Hematopoietic multipotent progenitor cell treated with erythropoietin and hydrocortisone succinate and interleukin-3 and kit ligand, for 6 days (in vitro differentiated cells): ENCODE measurements at regions not wholly inside any gene's neighbourhood (a gene's known extent, or its start where the extent isn't known, plus 50 kb on each side); places are given as distances from the start of the nearest gene placed in this dataset.
"Not testable (repeated sequence)": the region's sequence is repeated elsewhere in the genome, so short reads cannot be mapped to it uniquely, and the experiment has no call there.

Source experiments
- DNase-seq: peaks from one replicate; pipeline ENCODE4 v3.0.0-alpha.2; 2015

DNA sequence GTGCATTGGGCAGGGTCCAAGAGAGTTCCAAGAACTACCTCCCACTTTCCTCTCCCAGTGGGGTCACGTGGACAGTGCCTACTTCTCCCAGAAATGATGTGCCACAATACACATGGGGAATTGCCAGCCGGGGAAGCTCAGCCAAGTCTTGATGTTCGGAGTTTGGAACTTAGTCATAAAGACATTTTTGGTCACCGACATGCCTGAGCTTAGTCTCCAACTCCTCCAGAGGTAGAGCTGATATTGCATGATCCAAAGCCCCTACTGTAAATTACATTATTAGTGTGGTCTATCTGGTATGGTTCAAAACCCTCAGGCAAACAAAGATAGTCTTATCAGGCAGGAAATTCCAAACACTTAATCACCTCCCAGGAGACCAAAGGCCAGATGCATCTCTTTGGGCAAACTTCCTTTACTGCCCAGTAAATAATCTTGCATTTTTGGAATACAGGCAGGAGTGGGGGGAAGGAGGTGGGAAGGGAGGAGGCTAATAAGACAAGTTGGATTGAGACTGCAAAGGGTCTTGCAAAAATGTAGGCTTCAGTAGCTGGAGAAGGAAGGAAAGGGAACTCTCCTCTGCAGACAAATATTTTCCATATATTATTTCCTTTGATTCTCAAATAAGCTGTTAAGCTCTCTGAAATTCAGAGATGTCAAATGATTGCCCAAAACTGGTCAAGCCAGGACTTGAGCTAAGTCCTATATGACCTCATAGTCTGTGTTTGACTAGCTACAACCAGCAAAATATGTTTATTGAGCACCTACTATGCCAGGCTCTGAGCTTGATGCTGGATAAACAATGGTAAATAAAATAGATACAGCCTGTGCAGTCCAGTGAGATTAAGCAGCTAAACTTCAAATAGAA, 99.4 kb downstream of the DRD1 start:
- no peak for DNase-seq

GRCh38 chr5:175343308-175343707, 100.7 kb downstream of the DRD1 start:
- no peak for DNase-seq

GRCh38 chr5:175340180-175340579, 103.8 kb downstream of the DRD1 start:
- no peak for DNase-seq

DNA sequence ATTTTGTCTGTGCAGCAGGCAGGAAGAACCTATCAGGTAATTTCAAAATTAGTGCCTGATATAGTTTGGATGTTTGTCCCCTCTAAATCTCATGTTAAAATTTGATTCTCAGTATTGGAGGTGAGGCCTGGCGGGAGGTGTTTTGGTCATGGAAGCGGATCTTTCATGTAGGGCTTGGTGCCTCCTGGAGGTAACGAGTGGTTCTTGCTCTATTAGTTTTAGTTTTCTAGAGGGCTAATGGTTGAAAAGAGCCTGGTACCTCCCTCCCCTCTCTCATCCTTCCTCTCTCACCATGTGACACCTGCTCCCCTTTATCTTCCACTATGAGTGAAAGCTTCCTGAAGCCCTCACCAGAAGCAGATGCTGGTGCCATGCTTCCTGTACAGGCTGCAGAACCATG, 106.3 kb downstream of the DRD1 start:
- DNase-seq, result no peak

- DNase-seq, result no peak
Observed at GRCh38 chr5:175336781-175337180, 107.2 kb downstream of the DRD1 start.

DNA sequence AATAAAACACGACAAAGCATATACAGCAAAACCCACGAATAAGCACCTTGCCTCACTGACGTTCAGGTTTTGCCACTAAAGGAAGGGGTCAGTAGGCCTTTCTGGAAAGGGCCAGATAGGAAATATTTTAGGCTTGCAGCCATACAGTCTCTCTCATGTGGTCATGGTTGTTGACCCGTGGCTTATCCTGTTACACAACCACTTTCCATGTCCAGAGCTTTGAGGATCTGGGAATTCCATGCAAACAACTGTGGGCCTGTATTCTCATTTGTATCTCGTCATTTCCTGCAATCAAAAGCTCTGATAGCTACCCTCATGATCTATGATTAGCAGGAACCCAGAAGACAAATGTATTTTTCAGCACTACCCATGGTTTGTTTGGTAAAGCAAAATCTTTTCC, 108.3 kb downstream of the DRD1 start:
- no peak for DNase-seq

DNA sequence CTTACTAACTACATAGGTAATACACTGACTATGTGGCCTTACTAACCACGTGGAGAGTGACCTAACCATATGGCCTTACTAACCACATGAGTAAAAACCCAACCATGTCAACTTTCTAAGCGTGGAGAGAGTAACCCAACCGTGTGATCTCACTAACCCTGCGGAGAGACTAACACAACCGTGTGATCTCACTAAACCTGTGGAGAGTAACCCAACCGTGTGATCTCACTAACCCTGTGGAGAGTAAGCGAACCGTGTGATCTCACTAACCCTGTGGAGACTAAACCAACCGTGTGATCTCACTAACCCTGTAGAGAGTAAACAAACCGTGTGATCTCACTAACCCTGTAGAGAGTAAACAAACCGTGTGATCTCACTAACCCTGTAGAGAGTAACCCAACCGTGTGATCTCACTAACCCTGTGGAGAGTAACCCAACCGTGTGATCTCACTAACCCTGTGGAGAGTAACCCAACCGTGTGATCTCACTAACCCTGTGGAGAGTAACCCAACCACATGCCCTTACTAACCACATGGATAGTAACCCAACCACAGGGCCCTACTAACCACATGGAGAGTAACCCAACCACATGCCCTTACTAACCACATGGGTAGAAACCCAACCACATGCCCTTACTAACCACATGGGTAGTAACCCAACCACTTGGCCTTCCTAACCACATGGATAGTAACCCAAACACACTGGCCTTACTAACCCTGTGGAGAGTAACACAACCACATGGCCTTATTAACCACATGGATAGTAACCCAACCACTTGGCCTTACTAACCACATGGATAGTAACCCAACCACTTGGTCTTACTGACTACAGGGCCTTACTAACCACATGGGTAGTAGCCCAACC, 112.6 kb downstream of the DRD1 start:
- DNase-seq, result not testable (repeated sequence)

- no peak for DNase-seq
Observed at GRCh38 chr5:175329976-175330375, 114.0 kb downstream of the DRD1 start.

DNA sequence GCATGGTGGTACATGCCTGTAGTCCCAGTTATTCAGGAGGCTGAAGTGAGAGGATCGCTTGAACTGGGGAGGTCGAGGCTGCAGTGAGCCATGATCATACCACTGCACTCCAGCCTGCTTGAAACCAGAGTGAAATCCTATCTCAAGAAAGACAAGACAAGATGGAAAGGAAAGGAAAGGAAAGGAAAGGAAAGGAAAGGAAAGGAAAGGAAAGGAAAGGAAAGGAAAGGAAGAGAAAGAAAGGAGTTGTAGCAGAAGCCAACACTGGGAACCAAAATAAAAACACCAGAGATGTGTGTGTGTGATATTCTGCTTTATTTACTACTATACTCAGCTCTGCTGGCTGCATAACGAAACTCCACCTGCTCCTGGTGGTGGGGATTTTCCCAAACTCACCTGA, 115.3 kb downstream of the DRD1 start:
- DNase-seq, result no peak

- DNase-seq, result no peak
Observed at GRCh38 chr5:175328176-175328575, 115.8 kb downstream of the DRD1 start.

GRCh38 chr5:175325681-175326080, 118.3 kb downstream of the DRD1 start:
- no peak for DNase-seq

DNA sequence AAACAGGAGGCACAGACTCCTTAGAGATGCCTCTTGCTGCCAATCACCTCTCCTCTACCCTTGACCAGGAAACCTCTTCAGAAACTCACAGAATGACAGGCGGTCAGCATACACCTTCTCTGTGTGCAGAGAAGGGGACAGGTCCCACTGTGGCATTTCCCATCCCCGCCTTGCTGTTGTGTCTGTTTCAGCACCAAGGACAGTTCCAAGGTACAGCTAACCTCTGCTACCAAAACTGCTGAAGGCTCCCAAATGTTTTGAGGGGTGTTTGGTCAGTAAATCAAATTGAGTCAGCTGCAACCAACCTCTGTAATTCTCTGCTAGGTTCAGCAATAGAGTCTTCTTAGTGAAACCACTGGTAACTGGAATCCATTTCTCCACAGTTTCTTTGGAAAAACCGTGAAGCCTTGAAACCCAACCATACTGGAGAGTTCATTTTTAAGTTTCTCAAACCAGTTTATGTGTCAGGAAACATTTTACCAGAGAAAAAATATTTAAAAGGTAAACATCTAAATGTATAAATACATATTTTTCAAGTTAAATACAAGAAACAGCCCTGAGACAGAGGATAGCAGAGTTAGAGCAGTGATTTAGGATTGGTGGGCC, 122.0 kb downstream of the DRD1 start:
- DNase-seq, result peak; percentile 83

GRCh38 chr5:175319199-175319598, 124.8 kb downstream of the DRD1 start:
- no peak for DNase-seq

- DNase-seq, result no peak
Observed at GRCh38 chr5:175317872-175318271, 126.1 kb downstream of the DRD1 start.

- DNase-seq, result no peak
Observed at GRCh38 chr5:175309218-175309810, 134.7 kb downstream of the DRD1 start.

- no peak for DNase-seq
Observed at GRCh38 chr5:175308701-175309100, 135.3 kb downstream of the DRD1 start.

- no peak for DNase-seq
Observed at GRCh38 chr5:175306381-175306780, 137.6 kb downstream of the DRD1 start.

GRCh38 chr5:175305251-175305650, 138.7 kb downstream of the DRD1 start:
- no peak for DNase-seq

- no peak for DNase-seq
Observed at GRCh38 chr5:175290379-175290778, 153.6 kb downstream of the DRD1 start.

GRCh38 chr5:175288048-175288621, 155.8 kb downstream of the DRD1 start:
- DNase-seq, result no peak

DNA sequence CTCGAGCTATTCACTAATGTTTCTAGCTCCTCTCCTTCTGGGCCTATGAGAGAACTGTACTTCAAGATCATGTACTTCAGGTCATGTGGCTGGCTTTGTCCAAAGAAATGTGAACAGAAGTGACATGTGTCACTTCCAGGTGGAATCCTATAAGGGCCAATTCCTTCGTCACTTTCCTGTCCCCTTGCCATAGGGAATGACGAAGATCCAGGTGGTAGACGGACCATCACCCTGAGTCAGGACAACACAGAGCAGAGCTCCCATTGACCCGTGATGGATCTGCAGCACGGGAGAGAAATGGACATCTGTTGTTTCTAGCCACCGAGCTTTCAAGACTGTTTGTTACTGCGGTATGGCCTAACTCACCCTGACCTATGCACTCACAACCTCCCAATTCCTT, 157.0 kb downstream of the DRD1 start:
- DNase-seq, result no peak

GRCh38 chr5:175285261-175285660, 158.7 kb downstream of the DRD1 start:
- DNase-seq, result no peak

DNA sequence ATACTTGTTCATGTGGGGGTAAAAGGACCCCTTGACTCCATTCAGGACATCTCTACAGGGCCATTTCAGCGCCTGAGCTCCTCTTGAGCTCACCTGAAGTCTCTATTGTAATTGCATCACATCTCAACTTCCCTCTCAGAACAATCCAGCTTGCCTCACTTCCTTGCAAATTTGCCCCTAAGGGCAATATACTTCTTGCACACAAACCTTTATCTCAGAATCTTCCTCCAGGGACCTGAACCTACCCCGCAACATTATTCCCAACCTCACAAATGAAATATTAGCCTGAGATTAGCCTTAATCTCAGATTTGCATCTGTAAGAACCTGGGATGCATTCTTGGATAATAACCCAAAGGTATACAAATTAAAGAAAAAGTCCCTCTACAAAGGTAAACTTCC, 159.2 kb downstream of the DRD1 start:
- DNase-seq, result no peak
